Renal cortex interstitium (tissue), 11 donors: ENCODE measurements at regions not wholly inside any gene's neighbourhood (a gene's known extent, or its start where the extent isn't known, plus 50 kb on each side); places are given as distances from the start of the nearest gene placed in this dataset.
"Not testable (repeated sequence)": the region's sequence is repeated elsewhere in the genome, so short reads cannot be mapped to it uniquely, and the experiment has no call there.

Experiments
- DNase-seq, 11 donors: peaks; one replicate each; pipeline ENCODE4 v3.0.0-alpha.2; 2013; ENCODE audit warnings: low read depth in 9 of 11, low spot score in 4 of 11; ENCODE audit errors: extremely low read depth in 1 of 11

DNA sequence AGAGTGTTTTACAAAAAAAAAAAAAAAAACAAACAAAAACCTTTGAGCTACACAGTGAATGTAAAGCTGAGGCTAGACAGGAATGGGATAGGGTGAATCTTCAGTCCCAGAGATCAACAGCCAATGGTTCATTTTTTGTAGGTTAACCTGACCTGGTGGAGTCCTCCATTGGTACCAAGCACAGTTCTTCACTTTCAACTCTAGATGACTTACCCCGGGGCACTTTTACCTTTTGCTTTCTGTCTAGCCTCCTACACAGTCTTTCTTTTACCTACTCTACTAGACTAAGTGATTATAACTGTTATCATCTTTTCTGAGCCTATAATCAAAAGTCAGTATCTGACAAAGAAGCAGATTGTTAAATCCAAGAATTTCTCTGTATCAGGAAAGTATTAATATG, 50.9 kb downstream of the ANXA2R start:
- DNase-seq = no peak

DNA sequence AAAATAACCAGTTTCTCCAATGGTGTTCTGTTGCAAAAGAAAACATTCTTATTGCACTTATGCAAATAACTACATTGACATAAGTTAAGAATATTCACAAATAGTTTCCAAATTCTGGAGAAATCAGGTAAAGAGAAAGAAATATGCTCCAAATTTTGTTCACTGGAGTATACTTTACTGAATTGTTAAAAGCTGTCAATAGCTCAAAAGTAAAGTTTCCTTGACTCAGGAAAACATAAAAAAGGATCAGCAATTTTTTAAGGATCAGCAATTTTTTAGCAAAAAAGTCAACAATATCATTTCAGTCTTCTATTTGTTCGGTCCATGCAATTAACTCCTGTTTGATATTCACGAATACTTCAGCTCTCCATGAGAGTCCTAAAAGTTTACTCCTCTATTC, 51.6 kb downstream of the ANXA2R start:
- no peak for DNase-seq

GRCh38 chr5:42985129-42986037, 54.7 kb downstream of the ANXA2R start:
- no peak for DNase-seq

- DNase-seq = no peak
Measured at GRCh38 chr5:42984307-42984706, 55.8 kb downstream of the ANXA2R start.

DNA sequence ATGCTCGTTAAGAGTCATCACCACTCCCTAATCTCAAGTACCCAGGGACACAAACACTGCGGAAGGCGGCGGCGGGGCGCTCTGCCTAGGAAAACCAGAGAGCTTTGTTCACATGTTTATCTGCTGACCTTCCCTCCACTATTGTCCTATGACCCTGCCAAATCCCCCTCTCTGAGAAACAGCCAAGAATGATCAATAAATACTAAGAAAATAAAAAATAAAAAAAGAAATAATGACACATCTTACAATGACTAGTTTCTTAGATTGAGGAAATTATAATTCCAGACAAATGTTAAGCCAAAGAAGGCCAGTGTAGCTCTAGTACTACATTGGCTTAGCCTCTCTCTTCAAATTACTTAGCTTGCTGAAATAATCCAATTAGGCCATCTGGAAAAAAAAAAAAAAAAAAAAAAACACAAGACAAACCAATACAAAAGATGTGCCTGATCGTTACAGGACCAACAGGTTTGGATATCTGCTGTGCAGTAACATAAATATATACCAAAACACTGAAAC, 58.0 kb downstream of the ANXA2R start:
- no peak for DNase-seq

GRCh38 chr5:42981417-42982106, 58.6 kb downstream of the ANXA2R start:
- not testable (repeated sequence) for DNase-seq

DNA sequence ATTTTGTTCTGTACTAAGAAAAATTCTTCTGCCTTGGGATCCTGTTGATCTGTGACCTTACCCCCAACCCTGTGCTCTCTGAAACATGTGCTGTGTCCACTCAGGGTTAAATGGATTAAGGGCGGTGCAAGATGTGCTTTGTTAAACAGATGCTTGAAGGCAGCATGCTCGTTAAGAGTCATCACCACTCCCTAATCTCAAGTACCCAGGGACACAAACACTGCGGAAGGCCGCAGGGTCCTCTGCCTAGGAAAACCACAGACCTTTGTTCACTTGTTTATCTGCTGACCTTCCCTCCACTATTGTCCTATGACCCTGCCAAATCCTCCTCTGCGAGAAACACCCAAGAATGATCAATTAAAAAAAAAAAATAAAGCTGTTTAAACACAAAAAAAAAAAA, 59.1 kb downstream of the ANXA2R start:
- DNase-seq = not testable (repeated sequence)

- DNase-seq = not testable (repeated sequence)
Measured at GRCh38 chr5:42980391-42980790, 59.7 kb downstream of the ANXA2R start.

DNA sequence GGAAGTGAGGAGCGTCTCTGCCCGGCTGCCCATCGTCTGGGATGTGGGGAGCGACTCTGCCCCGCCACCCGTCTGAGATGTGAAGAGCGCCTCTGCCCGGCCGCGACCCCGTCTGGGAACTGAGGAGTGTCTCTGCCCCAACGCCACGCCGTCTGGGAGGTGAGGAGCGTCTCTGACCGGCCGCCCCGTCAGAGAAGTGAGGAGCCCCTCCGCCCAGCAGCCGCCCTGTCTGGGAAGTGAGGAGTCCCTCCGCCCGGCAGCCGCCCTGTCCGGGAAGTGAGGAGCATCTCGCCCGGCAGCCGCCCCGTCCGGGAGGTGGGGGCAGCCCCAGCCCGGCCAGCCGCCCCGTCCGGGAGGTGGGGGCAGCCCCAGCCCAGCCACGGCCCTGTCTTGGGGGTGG, 60.9 kb downstream of the ANXA2R start:
- DNase-seq = not testable (repeated sequence)

DNA sequence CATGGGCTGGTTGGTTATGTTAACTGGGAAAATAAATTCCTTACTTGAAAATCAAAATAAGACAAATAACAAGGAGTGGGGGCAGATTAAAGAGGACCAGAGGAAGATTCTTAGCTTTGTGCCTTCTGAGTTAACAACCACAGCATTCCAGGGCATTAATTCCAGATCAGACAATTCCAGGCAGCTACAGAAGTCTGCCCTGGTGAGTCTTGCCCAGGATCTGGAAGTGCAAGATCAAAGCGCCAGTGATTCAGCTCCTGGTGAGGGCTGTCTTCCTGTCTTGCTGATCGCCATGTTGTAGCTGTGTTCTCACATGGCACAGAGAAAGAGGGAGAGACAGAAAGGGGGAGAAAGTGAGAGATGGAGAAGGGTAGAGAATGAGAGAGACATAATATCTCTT, 65.6 kb downstream of the ANXA2R start:
- no peak for DNase-seq

GRCh38 chr5:42970636-42971559, 69.2 kb downstream of the ANXA2R start:
- DNase-seq = no peak

DNA sequence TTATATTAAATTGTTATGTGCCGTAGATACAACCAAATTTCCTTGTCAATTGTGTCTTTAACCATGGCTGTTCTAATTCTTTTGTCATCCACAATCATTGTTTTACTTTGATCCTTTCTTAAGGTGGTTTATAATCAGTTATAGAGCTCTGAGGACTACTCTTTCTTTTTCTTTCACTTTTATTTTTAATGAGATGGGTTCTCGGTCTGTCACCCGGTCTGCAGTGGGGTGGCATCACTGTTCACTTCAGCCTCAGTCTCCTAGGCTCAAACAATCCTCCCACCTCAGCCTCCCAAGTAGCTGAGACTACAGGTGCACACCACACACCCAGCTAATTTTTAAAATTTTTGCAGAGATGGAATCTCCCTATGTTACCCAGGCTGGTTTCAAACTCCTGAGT, 74.2 kb downstream of the ANXA2R start:
- no peak for DNase-seq

GRCh38 chr5:42963412-42963811, 76.7 kb downstream of the ANXA2R start:
- no peak for DNase-seq

DNA sequence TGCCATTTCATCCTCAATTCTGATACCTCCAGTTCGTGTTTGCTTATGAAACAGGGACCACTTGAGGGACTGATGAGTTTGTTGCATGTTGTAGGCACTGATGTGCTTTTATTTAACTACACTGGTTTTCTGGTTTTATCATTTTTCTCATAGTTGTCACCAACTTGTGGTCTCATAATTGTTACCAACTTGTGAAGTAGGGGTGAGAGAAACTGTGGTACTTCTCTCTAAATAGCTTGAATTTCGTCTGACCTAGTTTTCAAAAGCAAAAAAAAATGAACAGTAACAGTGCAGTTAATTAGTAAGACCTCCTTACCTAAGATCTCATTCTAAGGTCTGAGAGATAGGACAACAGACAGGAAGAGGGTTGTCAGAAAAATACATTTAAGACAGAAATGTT, 78.0 kb downstream of the ANXA2R start:
- DNase-seq = no peak

DNA sequence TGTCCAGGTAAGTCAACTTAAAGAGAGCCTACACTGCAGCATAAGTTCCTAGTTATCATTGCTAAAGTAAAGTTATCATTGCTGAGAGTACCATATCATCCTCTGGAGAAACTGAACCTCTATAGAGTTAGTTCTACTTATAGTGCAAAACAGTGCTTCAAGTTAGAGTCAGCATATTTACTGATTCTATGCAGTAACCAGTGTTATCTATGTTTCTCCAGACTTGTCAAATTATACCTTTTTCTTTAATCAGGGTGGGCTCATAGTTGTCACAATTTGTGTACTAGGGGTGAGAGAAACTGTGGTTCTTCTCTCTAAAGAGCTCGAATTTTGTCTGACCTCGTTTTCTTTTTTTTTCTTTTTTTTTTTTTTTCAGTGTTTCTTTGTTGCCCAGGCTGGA, 79.6 kb downstream of the ANXA2R start:
- no peak for DNase-seq

DNA sequence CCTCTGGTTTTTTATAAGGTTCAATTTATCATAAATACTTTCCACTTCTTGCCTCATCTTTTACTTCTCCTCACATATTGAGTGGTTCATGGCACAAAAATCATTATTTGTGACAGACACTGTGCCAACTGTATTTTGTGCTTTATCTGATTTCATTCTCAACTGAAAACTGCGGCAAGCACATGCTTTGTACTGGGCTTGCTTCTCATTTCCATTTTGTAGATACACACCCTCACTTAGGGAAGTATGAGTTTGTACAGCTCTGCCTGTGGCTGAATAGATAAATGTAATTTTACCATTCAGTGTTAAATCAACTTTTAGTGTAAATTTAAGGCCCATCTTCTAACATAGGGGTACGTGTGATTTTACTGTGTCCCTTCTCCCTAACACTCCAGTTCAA, 83.6 kb downstream of the ANXA2R start:
- no peak for DNase-seq

DNA sequence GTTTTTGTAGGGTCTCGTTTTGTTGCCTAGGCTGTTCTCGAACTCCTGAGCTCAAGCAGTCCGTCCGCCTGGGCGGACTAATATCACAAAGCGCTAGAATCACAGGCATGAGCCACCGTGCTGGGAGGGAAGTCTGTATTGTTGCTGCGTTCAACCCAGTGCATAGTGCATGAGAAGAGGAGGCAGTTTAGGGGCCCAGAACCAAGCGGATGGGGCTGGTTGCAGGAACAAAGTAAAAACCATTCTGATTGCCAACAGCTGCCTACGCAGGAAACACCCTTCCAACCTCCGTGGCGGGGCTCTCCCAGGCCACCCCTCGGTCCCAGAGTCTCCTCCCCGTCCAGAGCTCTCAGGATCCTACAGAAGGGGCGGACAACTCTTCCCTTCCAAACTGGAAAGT, 87.1 kb downstream of the ANXA2R start:
- no peak for DNase-seq

DNA sequence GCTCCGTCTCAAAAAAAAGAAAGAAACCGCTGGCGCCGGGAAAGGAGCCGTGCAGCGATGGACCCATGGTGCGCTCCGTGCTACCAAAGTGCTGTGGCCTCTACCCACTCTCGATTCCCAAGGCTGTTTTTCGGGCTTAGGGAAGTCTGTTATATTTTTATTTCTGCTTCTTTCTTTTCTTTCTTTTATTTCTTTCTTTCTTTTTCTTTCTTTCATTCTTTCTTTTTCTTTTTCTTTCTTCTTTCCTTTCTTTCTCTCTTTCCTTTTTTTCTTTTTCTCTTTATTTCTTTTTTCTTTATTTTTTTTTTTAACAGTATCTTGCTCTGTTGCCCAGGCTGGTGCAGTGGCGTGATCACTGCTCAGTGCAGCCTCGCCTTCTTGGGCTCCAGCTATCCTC, 87.5 kb downstream of the ANXA2R start:
- no peak for DNase-seq

GRCh38 chr5:42951293-42951840, 88.8 kb downstream of the ANXA2R start:
- DNase-seq = no peak
